Tibial nerve (tissue), 4 donors: ENCODE measurements at regions not wholly inside any gene's neighbourhood (a gene's known extent, or its start where the extent isn't known, plus 50 kb on each side); places are given as distances from the start of the nearest gene placed in this dataset.

Experiments used
- CTCF ChIP-seq, 5 experiments: fragments of 200-600 bp in 3 of 5; fragments of 450-650 bp in 2 of 5; sonication (generic) in 3 of 5; IDR thresholded peaks; one replicate each; pipeline ENCODE4 v1.5.1; 2016 to 2019; ENCODE audit warnings: antibody characterized with exemption in 5 of 5, mild to moderate bottlenecking in 3 of 5, moderate library complexity in 2 of 5
- EP300 ChIP-seq, 2 donors: sonication (generic); formaldehyde crosslinking; IDR thresholded peaks; one replicate each; pipeline ENCODE4 v1.6.1; 2017; ENCODE audit warnings: antibody characterized with exemption in 2 of 2, mild to moderate bottlenecking in 1 of 2
- POLR2A ChIP-seq, 2 donors: fragments of 450-650 bp; IDR thresholded peaks; one replicate each; pipeline ENCODE4 v1.6.1; 2017; ENCODE audit warnings: antibody characterized with exemption in 2 of 2, mild to moderate bottlenecking in 2 of 2, moderate library complexity in 2 of 2

- TF ChIP-seq CTCF (IDR thresholded peaks at IDR 0.05), result no peak
- no peak for TF ChIP-seq POLR2A (IDR thresholded peaks at IDR 0.05)
- TF ChIP-seq EP300 (IDR thresholded peaks at IDR 0.05), result no peak
Observed at GRCh38 chr12:18926188-18926587, 188.3 kb downstream of the CAPZA3 start.
